Adrenal gland (tissue), 9 donors: ENCODE measurements at regions not wholly inside any gene's neighbourhood (a gene's known extent, or its start where the extent isn't known, plus 50 kb on each side); places are given as distances from the start of the nearest gene placed in this dataset.

Source experiments
- DNase-seq, 7 donors: peaks; one replicate each; pipeline ENCODE4 v3.0.0-alpha.2; 2019 to 2020
- H3K27ac ChIP-seq, 5 donors: fragments of 200-600 bp; sonication (generic) in 4 of 5; 1 replicate in 3 of 5; 2 replicates in 2 of 5; pipeline versions ENCODE4 v1.5.1 to v1.8.0; 2016 to 2020; ENCODE audit warnings: mild to moderate bottlenecking in 1 of 5
- H3K27me3 ChIP-seq: fragments of 200-600 bp; 2 replicates; pipeline ENCODE4 v1.8.0; 2021
- H3K36me3 ChIP-seq, 2 donors: fragments of 200-600 bp; replicated peaks in 1 of 2; 1 replicate in 1 of 2; 2 replicates in 1 of 2; pipeline versions ENCODE4 v1.5.1 to v1.8.0; 2018 to 2022
- H3K4me1 ChIP-seq, 2 donors: fragments of 200-600 bp; replicated peaks in 1 of 2; 1 replicate in 1 of 2; 2 replicates in 1 of 2; pipeline versions ENCODE4 v1.5.1 to v1.8.0; 2018 to 2021
- H3K4me3 ChIP-seq, 4 donors: fragments of 200-600 bp; sonication (generic) in 3 of 4; one replicate each; pipeline ENCODE4 v1.5.1; 2016 to 2018
- H3K9me3 ChIP-seq, 3 donors: fragments of 200-600 bp; sonication (generic) in 1 of 3; replicated peaks in 1 of 3; 1 replicate in 2 of 3; 2 replicates in 1 of 3; pipeline versions ENCODE4 v1.5.1 to v1.8.0; 2016 to 2021
- CTCF ChIP-seq, 6 experiments: fragments of 450-650 bp in 4 of 6; fragments of 200-600 bp in 2 of 6; sonication (generic) in 1 of 6; IDR thresholded peaks; 1 replicate in 5 of 6; 2 replicates in 1 of 6; pipeline versions ENCODE4 v1.5.1 to v1.8.0; 2016 to 2021; ENCODE audit warnings: antibody characterized with exemption in 6 of 6, mild to moderate bottlenecking in 2 of 6, moderate library complexity in 1 of 6
- POLR2A ChIP-seq, 2 donors: fragments of 450-650 bp; IDR thresholded peaks; one replicate each; pipeline ENCODE4 v1.6.1; 2017; ENCODE audit warnings: antibody characterized with exemption in 2 of 2, mild to moderate bottlenecking in 2 of 2, moderate library complexity in 1 of 2
- WGBS, 4 donors: extraction: QIAGEN DNeasy Blood & Tissue Kit in 2 of 4; methylation state at CpG; one replicate each; pipeline versions ENCODE4 v1.1.5 to v1.1.7; 2013 to 2017; 5-methylcytosine and 5-hydroxymethylcytosine counted together
- intact Hi-C, 2 donors: fragments of 100-400 bp; cut with DNase I; formaldehyde crosslinking; loops; one replicate each; pipeline versions ENCODE4 v1.14.1 to v1.15.0; 2022 to 2023
- donor health status: healthy with polysubstance abuse.
- donor health status: Bipolar disorder and iron deficiency.
- donor health status: DM: yes; HTN: yes; CAD: no.
- donor health status: DM: no; HTN: no; CAD: no.
- donor health status: DM: no; HTN: no; CAD: no.

DNA sequence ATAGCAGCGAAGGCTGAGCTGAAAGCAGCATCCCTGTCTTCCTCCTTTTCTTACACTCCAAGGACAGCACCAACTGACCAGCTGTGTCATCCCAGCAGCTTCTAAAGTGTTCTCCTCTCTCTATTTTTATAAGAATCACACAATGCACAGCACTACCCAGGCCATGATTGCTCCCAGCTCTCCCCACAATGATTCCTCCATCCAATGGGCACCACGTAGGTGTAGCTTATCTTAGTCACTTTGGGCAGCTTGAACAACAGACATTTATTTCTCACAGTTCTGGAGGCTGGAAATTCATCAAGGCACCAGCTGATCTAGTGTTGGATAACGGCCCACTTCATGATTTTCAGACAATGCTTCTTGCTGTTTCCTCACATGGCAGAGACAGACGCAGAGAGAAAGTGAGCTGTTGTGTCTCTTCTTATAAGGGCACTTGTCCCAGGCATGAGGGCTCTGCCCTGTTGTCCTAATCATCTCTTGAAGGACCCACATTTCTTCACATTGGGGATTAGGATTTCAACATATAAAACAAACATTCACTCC lies 92.0 kb upstream of the CDC14C start:
- no peak for TF ChIP-seq POLR2A (IDR thresholded peaks at IDR 0.05)
- no peak for TF ChIP-seq CTCF (IDR thresholded peaks at IDR 0.05)
- no peak for DNase-seq
- Histone ChIP-seq H3K4me3 (no peak overlapping the region), H3K27me3 (no peaks in the 10 kb centered on the region), H3K4me1 (no peaks in the 10 kb centered on the region), H3K36me3 (no peaks in the 10 kb centered on the region), H3K27ac (no peak overlapping the region), H3K9me3 (no peaks in the 10 kb centered on the region)
- intact Hi-C loops, result no loop called here
- 60 to 78% (median 67%) methylated on average over 4 of the region's 4 CpGs for WGBS, 4 donors

DNA sequence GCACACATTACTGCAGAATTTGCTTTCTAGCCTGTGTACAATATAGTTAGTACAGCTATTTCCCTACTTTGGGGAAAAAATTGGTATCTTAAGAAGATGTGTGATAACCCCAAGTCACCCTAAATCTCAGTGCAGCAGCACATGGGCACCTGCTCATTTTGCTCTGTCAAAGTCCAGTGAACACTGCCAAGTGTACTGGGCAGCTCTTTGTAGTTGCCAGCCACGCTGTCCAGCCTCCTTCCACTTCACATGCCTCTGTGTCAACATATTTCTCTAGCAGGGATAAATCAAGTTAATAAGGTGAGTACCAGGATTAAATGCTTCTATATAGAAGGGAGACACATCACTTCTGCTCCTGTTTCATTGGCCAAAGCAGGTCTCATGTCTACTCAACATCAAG lies 87.1 kb upstream of the CDC14C start:
- Histone ChIP-seq H3K4me1 (no peaks in the 10 kb centered on the region), H3K27ac (no peak overlapping the region), H3K27me3 (no peaks in the 10 kb centered on the region), H3K9me3 (no peaks in the 10 kb centered on the region), H3K36me3 (no peaks in the 10 kb centered on the region), H3K4me3 (no peak overlapping the region)
- 74 to 100% (median 79%) methylated on average over 1 of the region's 1 CpG for WGBS, 4 donors
- intact Hi-C loops, result no loop called here
- DNase-seq, result no peak
- no peak for TF ChIP-seq CTCF (IDR thresholded peaks at IDR 0.05)

DNA sequence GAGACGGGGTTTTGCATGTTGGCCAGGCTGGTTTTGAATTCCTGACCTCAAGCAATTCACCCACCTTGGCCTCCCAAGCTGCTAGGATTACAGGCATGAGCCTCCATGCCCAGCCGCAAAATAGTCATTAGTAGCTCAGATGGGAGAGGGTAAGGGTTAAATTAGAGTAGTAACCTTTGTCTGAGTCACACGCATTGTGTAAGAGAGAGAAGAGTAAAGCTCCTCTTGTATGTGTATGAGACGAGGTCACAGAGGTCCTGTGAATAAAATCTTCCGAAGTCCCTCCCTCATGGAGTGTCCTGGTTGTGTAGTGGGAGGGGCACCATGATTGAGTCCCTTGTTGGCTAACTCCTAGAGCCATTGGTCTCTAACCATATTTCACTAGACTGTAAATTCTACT lies 85.2 kb upstream of the CDC14C start:
- no peak for DNase-seq
- WGBS, 4 donors, result 51 to 73% (median 66%) methylated on average over 5 of the region's 5 CpGs
- TF ChIP-seq POLR2A (IDR thresholded peaks at IDR 0.05), result no peak
- no peak for TF ChIP-seq CTCF (IDR thresholded peaks at IDR 0.05)
- no peaks in the 10 kb centered on the region for H3K27me3 ChIP-seq
- H3K27ac ChIP-seq, result no peak overlapping the region
- H3K36me3 ChIP-seq, result no peaks in the 10 kb centered on the region
- H3K4me3 ChIP-seq, result no peak overlapping the region
- H3K9me3 ChIP-seq, result no peaks in the 10 kb centered on the region
- intact Hi-C loops, result no loop called here
- H3K4me1 ChIP-seq, result no peaks in the 10 kb centered on the region

DNA sequence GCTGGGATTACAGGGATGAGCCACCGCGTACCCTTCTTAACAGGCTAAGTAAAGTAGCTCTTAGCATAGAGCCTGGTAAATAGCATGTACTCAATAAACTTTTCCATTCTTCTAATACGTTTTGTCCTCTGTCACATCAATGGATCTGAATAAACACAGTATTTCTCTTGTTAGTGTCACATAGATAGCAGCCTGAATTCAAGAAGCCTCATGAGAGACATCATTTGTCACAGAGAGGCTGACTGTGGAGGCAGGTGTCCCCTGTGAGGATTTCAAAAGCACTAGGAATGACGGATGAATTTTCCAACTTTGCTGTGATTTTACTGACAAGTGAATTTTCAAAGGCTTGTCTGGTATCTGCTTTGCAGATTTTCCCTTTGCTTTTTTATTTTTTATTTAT lies 82.6 kb upstream of the CDC14C start:
- WGBS, 4 donors, result 78 to 86% (median 82%) methylated on average over 4 of the region's 4 CpGs
- no peak for DNase-seq
- intact Hi-C loops, result no loop called here

More for the DNA sequence above, 82.6 kb upstream of the CDC14C start:
- H3K9me3 ChIP-seq, result no peaks in the 10 kb centered on the region
- no peaks in the 10 kb centered on the region for H3K36me3 ChIP-seq
- no peaks in the 10 kb centered on the region for H3K4me1 ChIP-seq
- H3K27me3 ChIP-seq, result no peaks in the 10 kb centered on the region
- no peak overlapping the region for H3K27ac ChIP-seq
- no peak for TF ChIP-seq POLR2A (IDR thresholded peaks at IDR 0.05)
- no peak for TF ChIP-seq CTCF (IDR thresholded peaks at IDR 0.05)
- H3K4me3 ChIP-seq, result no peak overlapping the region
